ENCODE measurements at regions not wholly inside any gene's neighbourhood (a gene's known extent, or its start where the extent isn't known, plus 50 kb on each side); places are given as distances from the start of the nearest gene placed in this dataset.

DNA sequence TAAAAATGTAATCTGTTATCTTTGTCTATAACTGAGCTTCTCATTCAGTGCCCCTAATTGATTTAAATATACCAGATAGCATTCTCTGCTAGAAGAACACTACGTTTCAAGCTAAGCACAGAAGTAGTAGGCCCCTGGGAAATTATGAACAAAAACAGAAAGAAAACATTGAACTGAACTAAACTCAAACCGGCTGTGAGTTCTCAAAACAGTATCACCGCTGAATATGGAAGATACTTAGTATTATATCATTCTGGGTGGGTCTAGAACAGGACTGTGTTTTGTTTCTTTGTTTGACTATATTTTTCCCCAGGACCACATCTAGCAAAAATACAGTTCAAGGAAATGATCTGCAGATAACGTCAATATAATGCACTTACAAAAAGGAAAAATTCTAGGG lies 95.1 kb upstream of the HMHB1 start:
- TF ChIP-seq, protein P1, sequence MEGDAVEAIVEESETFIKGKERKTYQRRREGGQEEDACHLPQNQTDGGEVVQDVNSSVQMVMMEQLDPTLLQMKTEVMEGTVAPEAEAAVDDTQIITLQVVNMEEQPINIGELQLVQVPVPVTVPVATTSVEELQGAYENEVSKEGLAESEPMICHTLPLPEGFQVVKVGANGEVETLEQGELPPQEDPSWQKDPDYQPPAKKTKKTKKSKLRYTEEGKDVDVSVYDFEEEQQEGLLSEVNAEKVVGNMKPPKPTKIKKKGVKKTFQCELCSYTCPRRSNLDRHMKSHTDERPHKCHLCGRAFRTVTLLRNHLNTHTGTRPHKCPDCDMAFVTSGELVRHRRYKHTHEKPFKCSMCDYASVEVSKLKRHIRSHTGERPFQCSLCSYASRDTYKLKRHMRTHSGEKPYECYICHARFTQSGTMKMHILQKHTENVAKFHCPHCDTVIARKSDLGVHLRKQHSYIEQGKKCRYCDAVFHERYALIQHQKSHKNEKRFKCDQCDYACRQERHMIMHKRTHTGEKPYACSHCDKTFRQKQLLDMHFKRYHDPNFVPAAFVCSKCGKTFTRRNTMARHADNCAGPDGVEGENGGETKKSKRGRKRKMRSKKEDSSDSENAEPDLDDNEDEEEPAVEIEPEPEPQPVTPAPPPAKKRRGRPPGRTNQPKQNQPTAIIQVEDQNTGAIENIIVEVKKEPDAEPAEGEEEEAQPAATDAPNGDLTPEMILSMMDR (IDR thresholded peaks at IDR 0.05; ENCODE audit: low read depth, low read length): no peak
- no peak for TF ChIP-seq EZH2phosphoT487 (IDR thresholded peaks at IDR 0.05; ENCODE audit: low read depth)
